ENCODE measurements at regions not wholly inside any gene's neighbourhood (a gene's known extent, or its start where the extent isn't known, plus 50 kb on each side); places are given as distances from the start of the nearest gene placed in this dataset.
"Not testable (repeated sequence)": the region's sequence is repeated elsewhere in the genome, so short reads cannot be mapped to it uniquely, and the experiment has no call there.

DNA sequence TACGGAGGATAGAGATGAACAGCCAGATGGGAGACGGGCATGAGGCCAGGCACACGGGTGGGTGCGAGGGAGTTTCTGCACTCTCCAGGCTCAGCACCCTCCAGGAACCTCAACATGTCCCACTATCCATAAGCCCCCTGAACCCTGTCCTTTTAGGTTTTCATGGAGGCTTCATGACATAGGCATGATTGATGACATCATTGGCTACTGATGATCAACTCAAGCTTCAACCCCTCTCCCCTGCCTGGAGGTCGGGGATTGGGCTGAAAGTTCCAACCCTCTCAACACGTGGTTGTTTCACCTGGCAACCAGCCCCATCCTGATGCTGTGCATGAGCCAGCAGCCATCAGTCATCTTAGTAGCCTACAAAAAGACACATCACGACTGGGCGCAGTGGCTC is 360.7 kb upstream of the AUTS2 start:
- no peak for DNase-seq

DNA sequence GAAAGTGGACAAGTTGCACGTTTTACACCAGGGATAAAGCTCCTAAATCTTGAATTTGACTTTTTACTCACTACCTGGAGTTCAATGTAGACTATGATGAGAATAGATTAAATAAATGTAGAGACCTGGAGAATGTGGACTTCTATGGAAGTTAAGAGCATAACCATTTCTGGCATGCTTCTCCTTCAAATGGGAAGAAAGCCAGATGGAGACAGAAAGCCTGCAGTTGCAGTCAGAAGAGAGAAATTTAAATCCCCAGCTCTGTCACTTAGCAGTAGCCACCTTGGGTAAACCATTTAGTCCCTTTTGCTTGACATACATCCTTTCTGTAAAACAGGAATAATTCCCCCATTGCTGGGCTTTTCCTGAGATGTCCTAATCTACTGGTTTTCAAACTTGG is 355.3 kb upstream of the AUTS2 start:
- no peak for DNase-seq

- DNase-seq = no peak
Measured at GRCh38 chr7:69244701-69245100, 353.6 kb upstream of the AUTS2 start.

DNA sequence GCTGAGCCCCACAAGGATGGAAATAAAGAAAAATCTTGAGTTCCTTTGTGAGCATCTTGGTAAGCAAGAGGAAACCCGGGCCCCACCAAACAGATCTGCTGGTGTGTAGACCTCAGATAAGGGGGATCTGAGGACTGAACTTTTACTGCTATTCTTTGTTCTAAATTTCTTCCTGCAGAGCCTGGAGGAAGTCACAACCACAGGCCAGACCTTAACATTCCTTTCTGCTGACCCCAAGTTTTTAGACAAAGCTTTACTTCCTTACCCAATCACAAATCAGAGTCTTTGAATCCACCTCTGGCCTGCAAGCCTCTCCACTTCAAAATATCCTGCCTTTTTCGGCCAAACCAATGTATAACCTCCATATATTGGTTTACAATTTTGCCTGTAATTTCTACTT is 352.6 kb upstream of the AUTS2 start:
- DNase-seq = no peak

GRCh38 chr7:69246758-69247157 is 351.5 kb upstream of the AUTS2 start:
- no peak for DNase-seq

DNA sequence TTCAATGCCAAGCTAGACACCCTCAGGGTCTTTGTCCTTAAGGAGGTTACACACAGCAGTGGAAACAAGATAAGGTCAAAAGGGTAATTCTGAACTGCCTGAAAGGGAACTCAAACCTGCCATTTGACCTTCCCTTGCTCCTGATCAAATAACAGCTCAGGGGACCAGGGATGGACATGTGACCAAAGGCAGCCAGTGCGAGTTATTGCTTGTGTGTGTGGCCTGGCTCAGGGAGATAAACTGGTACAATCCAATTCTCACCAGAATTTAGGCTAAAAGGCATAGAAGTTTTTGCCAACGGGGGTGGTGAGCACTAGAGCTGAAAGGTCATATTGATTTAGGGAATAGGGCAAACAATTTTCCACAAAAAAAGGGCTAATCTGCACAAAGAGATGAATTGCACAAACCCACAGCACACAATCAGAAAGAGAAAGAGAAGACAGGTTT is 349.9 kb upstream of the AUTS2 start:
- not testable (repeated sequence) for DNase-seq

- no peak for DNase-seq
Measured at GRCh38 chr7:69250958-69251357, 347.3 kb upstream of the AUTS2 start.

DNA sequence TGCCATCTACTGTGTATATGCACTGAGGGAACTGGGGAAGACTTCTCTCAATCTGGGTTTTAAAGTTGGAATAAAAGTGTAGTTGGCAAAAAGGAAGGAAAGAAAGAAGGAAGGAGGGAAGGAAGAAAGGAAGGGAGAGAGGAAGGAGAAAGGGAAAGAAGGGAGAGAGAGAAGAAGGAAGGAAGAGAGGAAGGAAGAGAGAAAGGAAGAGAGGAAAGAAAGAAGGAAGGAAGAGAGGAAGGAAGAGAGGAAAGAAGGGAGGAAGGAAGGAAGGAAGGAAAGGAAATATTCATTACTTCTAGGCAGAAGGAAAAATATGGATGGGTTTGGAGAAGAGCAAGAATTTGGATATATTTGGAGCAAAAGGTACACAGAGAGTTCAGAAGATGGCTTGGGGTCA is 343.6 kb upstream of the AUTS2 start:
- DNase-seq = no peak

DNA sequence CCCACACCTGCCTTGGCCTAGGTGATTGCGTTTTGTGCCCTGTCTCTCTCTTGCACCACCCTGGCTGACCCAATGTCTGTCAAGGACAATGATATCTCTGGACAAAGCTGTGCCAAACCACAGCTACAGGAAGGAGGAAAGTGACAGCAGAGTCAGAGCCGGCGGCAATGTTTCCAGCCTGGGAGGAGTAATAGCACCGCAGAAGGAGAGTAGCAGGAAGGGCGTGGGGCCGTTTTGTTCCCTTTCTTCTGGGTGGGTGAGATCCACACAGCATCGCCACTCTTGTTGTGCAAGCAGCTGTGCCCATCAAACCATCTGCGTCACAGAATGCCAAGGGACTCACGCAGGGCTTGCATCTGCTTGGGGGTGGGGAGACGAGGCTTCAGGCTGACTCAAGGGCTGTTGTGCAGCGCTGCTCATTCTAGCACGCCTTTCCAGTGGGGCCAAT is 341.6 kb upstream of the AUTS2 start:
- DNase-seq = no peak

DNA sequence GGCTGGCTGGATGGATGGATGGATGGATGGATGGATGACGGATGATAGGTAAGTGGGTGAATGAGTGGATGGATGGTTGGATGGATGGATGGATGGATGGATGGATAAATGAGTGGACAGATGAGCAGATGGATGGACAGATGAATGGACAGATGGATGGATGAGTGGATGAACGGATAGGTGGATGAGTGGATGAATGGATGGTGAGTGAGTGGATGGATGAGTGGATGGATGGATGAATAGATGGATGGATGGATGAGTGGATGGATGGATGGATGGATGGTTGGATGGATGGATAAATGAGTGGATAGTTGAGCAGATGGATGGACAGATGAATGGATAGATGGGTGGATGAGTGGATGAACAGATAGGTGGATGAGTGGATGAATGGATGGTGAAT is 340.7 kb upstream of the AUTS2 start:
- DNase-seq = no peak

DNA sequence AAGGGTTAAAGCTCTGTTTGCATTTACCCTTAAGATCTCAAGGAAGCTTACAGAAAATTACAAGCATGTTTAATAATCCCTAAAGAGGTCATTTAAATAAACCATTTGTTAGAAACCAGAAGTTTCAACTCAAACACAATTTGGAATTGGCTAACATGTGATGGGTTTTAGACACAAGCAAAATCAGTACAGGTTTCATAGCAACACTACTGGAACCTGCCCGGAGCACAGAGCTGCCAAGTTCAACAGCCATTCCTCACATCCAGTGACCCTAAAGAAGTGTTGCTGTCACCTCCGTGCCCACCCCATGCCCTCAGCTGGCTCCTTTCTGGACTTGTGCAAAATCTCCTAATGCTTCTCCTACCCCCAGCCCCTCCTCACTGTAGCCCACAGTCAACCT is 338.8 kb upstream of the AUTS2 start:
- DNase-seq = no peak

- DNase-seq = no peak
Measured at GRCh38 chr7:69260023-69260422, 338.3 kb upstream of the AUTS2 start.

GRCh38 chr7:69263550-69263949 is 334.7 kb upstream of the AUTS2 start:
- DNase-seq = no peak

GRCh38 chr7:69269806-69270205 is 328.5 kb upstream of the AUTS2 start:
- no peak for DNase-seq

GRCh38 chr7:69272101-69272500 is 326.2 kb upstream of the AUTS2 start:
- no peak for DNase-seq

- no peak for DNase-seq
Measured at GRCh38 chr7:69276011-69276729, 322.1 kb upstream of the AUTS2 start.

- no peak for DNase-seq
Measured at GRCh38 chr7:69277366-69277765, 320.9 kb upstream of the AUTS2 start.

- DNase-seq = no peak
Measured at GRCh38 chr7:69282946-69283345, 315.3 kb upstream of the AUTS2 start.

- no peak for DNase-seq
Measured at GRCh38 chr7:69283421-69283820, 314.9 kb upstream of the AUTS2 start.

- no peak for DNase-seq
Measured at GRCh38 chr7:69285854-69286253, 312.4 kb upstream of the AUTS2 start.

DNA sequence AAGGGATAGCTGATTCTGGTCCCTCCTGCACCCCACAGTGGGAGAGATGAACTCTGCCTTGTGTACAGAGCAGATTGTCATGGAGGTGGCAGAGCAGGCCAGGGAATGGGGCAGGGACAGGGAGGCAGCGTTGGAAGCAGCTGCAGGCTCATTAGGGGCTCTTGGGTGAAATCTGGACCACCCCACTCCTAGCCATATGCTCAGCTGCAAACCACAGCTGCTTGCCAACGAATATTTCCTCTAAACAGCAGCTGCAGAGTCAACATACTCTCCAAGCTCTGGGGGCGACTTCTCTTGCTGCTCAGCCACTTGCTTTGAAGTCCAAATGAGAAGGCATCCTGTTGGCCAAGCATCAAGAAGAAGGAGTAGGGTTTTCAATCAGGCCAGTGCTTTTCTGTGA is 302.3 kb upstream of the AUTS2 start:
- no peak for DNase-seq

- DNase-seq = no peak
Measured at GRCh38 chr7:69301253-69301652, 297.0 kb upstream of the AUTS2 start.

GRCh38 chr7:69309601-69310000 is 288.7 kb upstream of the AUTS2 start:
- DNase-seq = no peak

DNA sequence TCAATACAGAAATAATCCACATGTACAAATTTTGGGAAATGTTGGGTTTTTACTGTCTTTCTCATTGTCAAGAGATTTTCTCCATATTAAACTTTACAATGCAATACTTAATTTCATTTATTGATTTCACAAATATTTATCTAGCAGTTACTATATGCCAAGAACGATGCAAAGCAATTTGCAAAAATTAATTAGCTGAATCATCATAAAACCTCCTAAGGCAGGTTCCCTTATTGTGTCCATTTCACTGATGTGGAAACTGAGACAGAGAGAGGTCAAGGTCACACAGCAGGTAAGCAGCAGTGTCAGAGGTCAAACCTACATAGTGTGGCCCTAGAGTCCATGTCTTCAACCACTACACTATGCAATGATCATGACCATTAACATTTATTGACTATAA is 286.8 kb upstream of the AUTS2 start:
- no peak for DNase-seq

DNA sequence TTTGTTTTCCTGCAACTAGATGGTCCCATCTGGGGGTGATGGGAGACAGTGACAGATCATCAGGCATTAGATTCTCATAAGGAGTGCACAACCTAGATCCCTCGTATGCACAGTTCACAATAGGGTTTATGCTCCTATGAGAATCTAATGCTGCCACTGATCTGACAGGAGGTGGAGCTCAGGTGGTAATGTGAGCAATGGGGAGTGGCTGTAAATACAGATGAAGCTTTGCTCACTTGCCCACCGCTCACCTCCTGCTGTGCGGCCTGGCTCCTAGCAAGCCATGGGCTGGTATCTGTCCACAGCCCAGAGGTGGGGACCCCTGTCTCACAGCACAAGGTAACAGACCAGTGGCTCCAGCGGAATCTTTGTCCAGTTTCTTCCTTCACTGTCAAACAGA is 284.4 kb upstream of the AUTS2 start:
- DNase-seq = not testable (repeated sequence)
